Transverse colon (tissue), 3 donors: ENCODE measurements at regions not wholly inside any gene's neighbourhood (a gene's known extent, or its start where the extent isn't known, plus 50 kb on each side); places are given as distances from the start of the nearest gene placed in this dataset.

Experiments
- POLR2A ChIP-seq: fragments of 450-650 bp; IDR thresholded peaks from one replicate; pipeline ENCODE4 v1.6.1; 2016; ENCODE audit warnings: antibody characterized with exemption, mild to moderate bottlenecking, moderate library complexity
- TF ChIP-seq, protein P1 (sequence below), 5 experiments: fragments of 200-600 bp in 3 of 5; fragments of 450-650 bp in 2 of 5; sonication (generic) in 3 of 5; IDR thresholded peaks; 1 replicate in 2 of 5; 2 replicates in 3 of 5; pipeline ENCODE4 v1.5.1; 2016 to 2017; ENCODE audit warnings: antibody characterized with exemption in 5 of 5, inconsistent platforms in 3 of 5, mild to moderate bottlenecking in 2 of 5, moderate library complexity in 1 of 5

- TF ChIP-seq, protein P1, sequence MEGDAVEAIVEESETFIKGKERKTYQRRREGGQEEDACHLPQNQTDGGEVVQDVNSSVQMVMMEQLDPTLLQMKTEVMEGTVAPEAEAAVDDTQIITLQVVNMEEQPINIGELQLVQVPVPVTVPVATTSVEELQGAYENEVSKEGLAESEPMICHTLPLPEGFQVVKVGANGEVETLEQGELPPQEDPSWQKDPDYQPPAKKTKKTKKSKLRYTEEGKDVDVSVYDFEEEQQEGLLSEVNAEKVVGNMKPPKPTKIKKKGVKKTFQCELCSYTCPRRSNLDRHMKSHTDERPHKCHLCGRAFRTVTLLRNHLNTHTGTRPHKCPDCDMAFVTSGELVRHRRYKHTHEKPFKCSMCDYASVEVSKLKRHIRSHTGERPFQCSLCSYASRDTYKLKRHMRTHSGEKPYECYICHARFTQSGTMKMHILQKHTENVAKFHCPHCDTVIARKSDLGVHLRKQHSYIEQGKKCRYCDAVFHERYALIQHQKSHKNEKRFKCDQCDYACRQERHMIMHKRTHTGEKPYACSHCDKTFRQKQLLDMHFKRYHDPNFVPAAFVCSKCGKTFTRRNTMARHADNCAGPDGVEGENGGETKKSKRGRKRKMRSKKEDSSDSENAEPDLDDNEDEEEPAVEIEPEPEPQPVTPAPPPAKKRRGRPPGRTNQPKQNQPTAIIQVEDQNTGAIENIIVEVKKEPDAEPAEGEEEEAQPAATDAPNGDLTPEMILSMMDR (IDR thresholded peaks at IDR 0.05) = no peak
- no peak for TF ChIP-seq POLR2A
These were observed 273.0 kb downstream of the ELAVL2 start for GRCh38 chr9:23552876-23553601.
